Endometrium (tissue), 2 donors: ENCODE measurements at regions not wholly inside any gene's neighbourhood (a gene's known extent, or its start where the extent isn't known, plus 50 kb on each side); places are given as distances from the start of the nearest gene placed in this dataset.
"Not testable (repeated sequence)": the region's sequence is repeated elsewhere in the genome, so short reads cannot be mapped to it uniquely, and the experiment has no call there.

Experiments used
- FAIRE-seq: peaks from 2 replicates; lab custom pipeline; 2012; peaks lifted over from hg19 to GRCh38; lab: Jason Lieb, UNC
- donor health status: control.
- donor health status: control.

GRCh38 chr9:13814647-13815400 is 499.1 kb downstream of the NFIB start:
- no peak for FAIRE-seq

GRCh38 chr9:13811876-13812275 is 502.1 kb downstream of the NFIB start:
- no peak for FAIRE-seq

GRCh38 chr9:13810510-13810909 is 503.4 kb downstream of the NFIB start:
- no peak for FAIRE-seq

DNA sequence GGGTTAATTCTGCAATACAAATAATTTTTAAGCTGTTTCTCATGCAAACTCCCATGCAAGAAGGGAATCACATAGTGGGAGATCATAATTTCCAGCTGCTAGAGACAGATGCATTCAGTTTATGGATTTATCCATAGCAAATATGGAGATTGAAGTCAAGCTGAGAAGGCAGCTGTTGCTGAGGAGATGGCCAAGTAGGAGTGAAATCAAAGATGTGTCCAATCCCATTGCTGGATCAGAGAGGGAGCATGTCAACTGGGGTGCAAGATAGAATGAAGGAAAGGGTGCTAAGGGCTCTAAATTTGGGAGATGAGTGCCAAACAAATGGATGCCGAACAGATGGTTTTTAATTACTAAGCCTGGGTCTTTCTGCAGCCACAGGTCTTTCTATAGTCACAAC is 504.5 kb downstream of the NFIB start:
- no peak for FAIRE-seq

GRCh38 chr9:13807118-13807517 is 506.8 kb downstream of the NFIB start:
- no peak for FAIRE-seq

DNA sequence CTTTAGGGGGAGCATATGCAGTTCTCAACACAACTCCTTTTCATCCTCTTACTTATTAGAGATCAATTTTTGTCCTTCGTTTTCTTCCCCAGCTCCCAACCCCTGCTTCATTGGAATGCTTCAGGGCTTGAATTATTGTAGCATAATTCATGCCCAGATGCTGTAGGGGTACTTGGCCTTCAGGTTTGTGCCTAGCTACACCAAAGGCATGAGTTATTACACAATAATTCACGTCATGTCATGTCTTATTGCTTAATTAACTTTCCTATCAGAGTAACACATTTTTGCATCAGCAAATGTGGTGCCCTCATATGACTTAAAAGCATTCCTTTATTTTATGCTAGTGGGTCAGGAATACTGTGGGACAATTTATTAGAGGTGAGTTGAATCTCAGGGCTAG is 507.2 kb downstream of the NFIB start:
- FAIRE-seq = no peak

DNA sequence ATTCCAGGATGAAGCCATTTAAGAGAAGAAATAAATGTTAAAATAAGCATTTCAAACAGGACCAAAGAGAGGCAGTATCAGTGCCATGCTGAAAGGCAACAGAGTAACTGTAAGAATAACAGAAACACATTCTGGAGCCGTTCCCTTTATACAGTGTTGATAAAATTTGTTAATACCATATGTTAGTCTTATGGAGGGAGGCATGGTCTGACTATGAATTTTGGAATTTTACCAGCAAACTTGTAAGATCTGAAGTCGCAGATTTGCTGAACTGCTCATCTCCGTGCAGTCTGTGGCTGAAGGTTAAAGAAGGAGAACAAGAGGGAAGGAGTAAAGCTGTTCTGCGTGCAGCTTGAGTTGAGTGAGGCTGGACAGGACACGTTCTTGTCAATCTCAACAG is 508.4 kb downstream of the NFIB start:
- FAIRE-seq = no peak

GRCh38 chr9:13804532-13804931 is 509.4 kb downstream of the NFIB start:
- no peak for FAIRE-seq

DNA sequence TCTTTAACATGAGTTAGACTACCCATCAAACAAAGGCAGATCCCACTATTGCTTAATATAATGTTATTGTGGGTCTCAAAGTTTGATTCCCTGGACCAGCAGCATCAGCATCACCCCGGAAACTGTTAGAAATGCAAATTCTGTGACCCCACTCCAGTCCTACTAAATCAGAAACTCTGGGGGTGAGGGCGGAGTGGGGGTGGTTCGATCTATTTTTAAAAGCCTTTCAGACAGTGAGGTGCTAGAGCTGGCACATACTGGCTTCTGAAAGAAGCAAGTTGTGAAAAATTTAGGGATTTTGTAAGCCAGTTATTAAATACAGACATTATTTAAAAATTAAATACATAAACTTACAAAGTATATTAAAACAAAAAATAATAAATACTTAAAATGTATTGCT is 513.2 kb downstream of the NFIB start:
- FAIRE-seq = no peak

GRCh38 chr9:13797701-13798100 is 516.2 kb downstream of the NFIB start:
- FAIRE-seq = not testable (repeated sequence)

GRCh38 chr9:13791816-13792215 is 512.3 kb upstream of the MPDZ start:
- no peak for FAIRE-seq

DNA sequence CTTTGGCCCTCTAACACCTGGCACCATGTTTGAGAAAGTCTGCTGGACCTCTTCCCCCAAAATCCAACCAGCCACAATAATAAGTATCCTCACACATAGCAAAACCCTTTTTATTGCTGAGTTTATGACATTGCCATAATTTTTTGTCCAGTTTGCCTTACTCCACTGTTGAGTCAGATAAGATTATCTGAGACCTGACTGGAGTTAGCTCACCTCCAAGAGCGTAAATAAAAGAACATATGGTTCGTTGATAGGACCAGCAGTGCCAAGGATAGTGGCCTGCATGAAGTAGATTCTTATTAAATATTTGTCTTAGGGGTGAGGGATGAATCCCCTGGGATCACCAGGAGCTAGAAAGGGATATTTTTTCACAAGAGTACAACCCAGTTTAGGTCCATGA is 510.6 kb upstream of the MPDZ start:
- no peak for FAIRE-seq

DNA sequence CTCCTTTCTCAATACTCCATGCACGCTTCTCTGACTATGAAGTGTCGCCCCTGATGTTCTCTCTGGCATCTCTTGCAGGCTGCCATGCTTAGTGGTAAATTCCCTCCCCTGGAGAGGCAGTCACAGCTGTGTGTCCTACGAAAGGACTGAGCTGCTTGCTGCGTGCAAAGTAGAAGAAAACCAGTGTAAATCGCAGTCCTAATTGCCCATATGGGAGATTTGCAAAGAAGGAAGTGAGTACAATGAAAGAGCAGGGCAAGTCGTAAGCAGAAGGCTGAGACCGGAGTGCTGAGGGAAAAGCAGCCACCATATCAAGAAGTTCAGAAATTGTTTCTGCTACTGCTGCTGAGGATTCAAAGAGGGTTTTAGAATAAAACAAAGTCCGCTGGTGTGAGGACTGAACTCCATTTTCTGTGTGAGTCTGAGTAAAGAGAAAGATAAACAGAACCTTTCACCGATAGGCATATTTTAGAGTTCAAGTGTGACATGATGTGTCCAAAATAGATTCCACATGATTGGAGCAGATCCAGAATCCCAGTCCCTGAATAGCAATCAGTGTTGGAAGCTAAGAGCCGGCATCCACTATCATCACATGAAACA is 507.8 kb upstream of the MPDZ start:
- no peak for FAIRE-seq

DNA sequence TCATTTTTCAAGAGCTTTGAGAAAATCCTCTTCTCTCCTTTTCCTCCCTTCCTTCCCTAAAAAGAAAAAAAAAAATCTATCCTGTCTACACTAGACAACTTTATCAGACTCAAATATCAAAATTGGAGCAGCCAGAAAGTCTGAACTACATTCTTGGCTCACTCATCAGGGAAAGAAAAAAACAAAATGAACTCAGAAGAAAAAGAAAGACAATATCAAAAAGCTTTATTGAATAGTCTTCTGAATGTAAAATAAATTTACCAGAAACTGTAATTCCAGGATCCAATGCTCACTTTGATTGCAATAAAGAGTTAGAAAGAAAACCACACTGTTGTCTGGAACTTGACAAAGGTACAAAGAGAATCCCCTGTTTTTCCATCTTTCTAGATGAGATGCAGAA is 507.2 kb upstream of the MPDZ start:
- no peak for FAIRE-seq

- no peak for FAIRE-seq
These were observed 506.6 kb upstream of the MPDZ start for GRCh38 chr9:13786131-13786530.

- FAIRE-seq = no peak
These were observed 499.6 kb upstream of the MPDZ start for GRCh38 chr9:13779106-13779505.

DNA sequence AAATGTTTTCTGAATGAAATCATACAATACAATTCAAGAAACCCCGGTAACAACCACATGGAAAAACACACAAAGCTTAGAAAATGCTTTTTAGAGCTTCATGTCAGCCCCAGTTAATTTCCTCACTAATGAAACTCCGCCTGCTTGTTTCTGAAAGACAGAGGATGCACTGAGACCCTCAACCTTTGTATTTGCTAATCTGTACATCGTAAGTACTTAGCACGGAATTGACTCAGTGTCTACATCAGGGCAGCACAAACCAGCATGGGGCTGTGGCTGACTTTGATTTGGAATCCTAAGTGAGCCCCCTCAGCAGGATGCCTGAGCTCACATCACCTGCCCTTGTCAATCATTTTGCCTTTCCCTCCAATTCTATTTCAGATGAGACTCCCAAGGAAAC is 499.1 kb upstream of the MPDZ start:
- FAIRE-seq = no peak

- no peak for FAIRE-seq
These were observed 491.5 kb upstream of the MPDZ start for GRCh38 chr9:13770956-13771355.

DNA sequence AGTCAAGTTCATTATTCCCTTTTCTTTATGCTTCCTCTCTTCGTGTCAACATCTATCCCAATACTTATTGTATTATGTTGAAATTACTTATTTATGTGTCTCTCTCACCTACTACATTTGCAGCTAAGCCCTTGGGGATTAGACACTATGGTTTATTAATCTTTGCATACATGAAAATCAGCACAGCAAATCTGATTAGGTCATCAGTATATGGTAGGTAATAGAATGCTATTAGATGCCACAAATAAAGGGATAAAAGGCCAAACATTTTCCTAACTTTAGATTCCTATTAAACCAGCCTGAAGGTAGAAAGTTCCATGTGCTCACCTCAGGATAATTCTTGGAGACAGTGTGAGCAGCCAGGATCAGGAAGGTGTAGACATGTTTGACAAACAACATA is 490.1 kb upstream of the MPDZ start:
- FAIRE-seq = no peak

- no peak for FAIRE-seq
These were observed 489.5 kb upstream of the MPDZ start for GRCh38 chr9:13769006-13769405.

GRCh38 chr9:13762209-13762608 is 482.7 kb upstream of the MPDZ start:
- no peak for FAIRE-seq

GRCh38 chr9:13759551-13759950 is 480.1 kb upstream of the MPDZ start:
- no peak for FAIRE-seq

- no peak for FAIRE-seq
These were observed 479.4 kb upstream of the MPDZ start for GRCh38 chr9:13758936-13759335.

- FAIRE-seq = no peak
These were observed 477.5 kb upstream of the MPDZ start for GRCh38 chr9:13756943-13757342.
